ENCODE measurements at regions not wholly inside any gene's neighbourhood (a gene's known extent, or its start where the extent isn't known, plus 50 kb on each side); places are given as distances from the start of the nearest gene placed in this dataset.
"Not testable (repeated sequence)": the region's sequence is repeated elsewhere in the genome, so short reads cannot be mapped to it uniquely, and the experiment has no call there.

DNA sequence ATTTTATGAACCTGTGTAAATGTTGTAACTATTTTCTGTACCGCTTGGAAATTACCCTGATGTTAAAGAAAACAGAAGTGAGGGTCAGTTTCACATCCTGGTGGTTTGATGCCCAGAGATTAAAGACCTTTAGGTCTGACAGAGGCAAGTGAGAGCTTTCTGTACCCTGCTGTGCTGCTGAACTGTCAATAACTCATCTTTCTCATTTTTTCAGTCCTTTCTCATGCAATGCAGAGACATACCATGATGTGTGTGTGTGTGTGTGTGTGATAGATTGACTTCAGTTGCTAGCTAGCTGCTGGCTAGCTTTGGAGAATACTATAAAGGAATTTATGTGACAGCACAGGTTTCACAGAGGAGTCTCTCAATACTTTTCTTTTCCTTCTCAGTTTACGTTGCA is 2025.6 kb upstream of the LRRTM1 start (continued):
- TF ChIP-seq, protein P1, sequence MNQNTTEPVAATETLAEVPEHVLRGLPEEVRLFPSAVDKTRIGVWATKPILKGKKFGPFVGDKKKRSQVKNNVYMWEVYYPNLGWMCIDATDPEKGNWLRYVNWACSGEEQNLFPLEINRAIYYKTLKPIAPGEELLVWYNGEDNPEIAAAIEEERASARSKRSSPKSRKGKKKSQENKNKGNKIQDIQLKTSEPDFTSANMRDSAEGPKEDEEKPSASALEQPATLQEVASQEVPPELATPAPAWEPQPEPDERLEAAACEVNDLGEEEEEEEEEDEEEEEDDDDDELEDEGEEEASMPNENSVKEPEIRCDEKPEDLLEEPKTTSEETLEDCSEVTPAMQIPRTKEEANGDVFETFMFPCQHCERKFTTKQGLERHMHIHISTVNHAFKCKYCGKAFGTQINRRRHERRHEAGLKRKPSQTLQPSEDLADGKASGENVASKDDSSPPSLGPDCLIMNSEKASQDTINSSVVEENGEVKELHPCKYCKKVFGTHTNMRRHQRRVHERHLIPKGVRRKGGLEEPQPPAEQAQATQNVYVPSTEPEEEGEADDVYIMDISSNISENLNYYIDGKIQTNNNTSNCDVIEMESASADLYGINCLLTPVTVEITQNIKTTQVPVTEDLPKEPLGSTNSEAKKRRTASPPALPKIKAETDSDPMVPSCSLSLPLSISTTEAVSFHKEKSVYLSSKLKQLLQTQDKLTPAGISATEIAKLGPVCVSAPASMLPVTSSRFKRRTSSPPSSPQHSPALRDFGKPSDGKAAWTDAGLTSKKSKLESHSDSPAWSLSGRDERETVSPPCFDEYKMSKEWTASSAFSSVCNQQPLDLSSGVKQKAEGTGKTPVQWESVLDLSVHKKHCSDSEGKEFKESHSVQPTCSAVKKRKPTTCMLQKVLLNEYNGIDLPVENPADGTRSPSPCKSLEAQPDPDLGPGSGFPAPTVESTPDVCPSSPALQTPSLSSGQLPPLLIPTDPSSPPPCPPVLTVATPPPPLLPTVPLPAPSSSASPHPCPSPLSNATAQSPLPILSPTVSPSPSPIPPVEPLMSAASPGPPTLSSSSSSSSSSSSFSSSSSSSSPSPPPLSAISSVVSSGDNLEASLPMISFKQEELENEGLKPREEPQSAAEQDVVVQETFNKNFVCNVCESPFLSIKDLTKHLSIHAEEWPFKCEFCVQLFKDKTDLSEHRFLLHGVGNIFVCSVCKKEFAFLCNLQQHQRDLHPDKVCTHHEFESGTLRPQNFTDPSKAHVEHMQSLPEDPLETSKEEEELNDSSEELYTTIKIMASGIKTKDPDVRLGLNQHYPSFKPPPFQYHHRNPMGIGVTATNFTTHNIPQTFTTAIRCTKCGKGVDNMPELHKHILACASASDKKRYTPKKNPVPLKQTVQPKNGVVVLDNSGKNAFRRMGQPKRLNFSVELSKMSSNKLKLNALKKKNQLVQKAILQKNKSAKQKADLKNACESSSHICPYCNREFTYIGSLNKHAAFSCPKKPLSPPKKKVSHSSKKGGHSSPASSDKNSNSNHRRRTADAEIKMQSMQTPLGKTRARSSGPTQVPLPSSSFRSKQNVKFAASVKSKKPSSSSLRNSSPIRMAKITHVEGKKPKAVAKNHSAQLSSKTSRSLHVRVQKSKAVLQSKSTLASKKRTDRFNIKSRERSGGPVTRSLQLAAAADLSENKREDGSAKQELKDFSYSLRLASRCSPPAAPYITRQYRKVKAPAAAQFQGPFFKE (tag by site-specific recombination; IDR thresholded peaks at IDR 0.05; ENCODE audit: borderline replicate concordance), result no peak
- no peak for TF ChIP-seq ZNF394 (tag by site-specific recombination; IDR thresholded peaks at IDR 0.05; ENCODE audit: borderline replicate concordance)

DNA sequence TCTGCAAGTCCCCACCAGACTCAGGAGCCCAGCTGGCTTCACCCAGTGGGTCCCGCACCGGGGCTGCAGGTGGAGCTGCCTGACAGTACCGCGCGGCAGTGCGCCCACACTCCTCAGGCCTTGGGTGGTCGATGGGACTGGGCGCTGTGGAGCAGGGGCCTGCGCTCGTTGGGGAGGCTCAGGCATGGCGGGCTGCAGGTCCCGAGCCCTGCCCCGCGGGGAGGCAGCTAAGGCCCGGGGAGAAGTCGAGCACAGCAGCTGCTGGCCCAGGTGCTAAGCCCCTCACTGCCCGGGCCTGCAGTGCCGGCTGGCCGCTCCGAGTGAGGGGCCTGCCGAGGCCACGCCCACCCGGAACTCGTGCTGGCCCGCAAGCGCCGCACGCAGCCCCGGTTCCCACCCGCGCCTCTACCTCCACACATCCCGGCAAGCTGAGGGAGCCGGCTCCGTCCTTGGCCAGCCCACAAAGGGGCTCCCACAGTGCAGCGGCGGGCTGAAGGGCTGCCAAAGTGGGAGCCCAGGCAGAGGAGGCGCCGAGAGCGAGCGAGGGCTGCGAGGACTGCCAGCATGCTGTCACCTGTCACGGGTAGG is 2021.7 kb upstream of the LRRTM1 start:
- H3K36me3 ChIP-seq (ENCODE audit: control insufficient read depth in 2 of 2, insufficient read depth in 1 of 2, low read length in 2 of 2); H3K4me1 ChIP-seq (ENCODE audit: control insufficient read depth, insufficient read depth, low read length); H3K27ac ChIP-seq (ENCODE audit: extremely low read depth, low read depth, low read length); CTCF ChIA-PET; H3K9me3 ChIP-seq (ENCODE audit: control insufficient read depth, insufficient read depth, low read depth, low read length); H3K4me3 ChIP-seq (ENCODE audit: low read depth, low read length); POLR2A ChIA-PET: not testable (repeated sequence)

DNA sequence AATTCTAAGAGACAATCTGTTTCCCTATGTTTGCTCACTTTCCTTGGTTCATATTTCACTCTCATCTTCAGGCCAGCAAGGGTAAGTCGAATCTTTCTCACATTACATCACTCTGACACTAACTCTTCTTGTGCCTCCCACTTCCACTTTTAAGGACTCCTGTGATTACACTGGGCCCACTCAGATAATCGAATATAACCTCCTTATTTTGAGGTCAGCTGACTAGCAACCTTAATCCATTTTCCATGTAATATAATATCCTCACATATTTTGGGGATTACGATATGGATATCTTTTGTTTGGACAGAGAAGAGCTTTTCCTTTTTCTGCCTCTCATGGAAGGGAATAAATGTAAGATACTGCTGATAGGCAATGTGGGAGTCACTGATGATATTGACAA is 2015.7 kb upstream of the LRRTM1 start:
- TF ChIP-seq, protein P2, sequence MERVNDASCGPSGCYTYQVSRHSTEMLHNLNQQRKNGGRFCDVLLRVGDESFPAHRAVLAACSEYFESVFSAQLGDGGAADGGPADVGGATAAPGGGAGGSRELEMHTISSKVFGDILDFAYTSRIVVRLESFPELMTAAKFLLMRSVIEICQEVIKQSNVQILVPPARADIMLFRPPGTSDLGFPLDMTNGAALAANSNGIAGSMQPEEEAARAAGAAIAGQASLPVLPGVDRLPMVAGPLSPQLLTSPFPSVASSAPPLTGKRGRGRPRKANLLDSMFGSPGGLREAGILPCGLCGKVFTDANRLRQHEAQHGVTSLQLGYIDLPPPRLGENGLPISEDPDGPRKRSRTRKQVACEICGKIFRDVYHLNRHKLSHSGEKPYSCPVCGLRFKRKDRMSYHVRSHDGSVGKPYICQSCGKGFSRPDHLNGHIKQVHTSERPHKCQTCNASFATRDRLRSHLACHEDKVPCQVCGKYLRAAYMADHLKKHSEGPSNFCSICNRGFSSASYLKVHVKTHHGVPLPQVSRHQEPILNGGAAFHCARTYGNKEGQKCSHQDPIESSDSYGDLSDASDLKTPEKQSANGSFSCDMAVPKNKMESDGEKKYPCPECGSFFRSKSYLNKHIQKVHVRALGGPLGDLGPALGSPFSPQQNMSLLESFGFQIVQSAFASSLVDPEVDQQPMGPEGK (tag by site-specific recombination; IDR thresholded peaks at IDR 0.05), result no peak
- TF ChIP-seq, protein P3, sequence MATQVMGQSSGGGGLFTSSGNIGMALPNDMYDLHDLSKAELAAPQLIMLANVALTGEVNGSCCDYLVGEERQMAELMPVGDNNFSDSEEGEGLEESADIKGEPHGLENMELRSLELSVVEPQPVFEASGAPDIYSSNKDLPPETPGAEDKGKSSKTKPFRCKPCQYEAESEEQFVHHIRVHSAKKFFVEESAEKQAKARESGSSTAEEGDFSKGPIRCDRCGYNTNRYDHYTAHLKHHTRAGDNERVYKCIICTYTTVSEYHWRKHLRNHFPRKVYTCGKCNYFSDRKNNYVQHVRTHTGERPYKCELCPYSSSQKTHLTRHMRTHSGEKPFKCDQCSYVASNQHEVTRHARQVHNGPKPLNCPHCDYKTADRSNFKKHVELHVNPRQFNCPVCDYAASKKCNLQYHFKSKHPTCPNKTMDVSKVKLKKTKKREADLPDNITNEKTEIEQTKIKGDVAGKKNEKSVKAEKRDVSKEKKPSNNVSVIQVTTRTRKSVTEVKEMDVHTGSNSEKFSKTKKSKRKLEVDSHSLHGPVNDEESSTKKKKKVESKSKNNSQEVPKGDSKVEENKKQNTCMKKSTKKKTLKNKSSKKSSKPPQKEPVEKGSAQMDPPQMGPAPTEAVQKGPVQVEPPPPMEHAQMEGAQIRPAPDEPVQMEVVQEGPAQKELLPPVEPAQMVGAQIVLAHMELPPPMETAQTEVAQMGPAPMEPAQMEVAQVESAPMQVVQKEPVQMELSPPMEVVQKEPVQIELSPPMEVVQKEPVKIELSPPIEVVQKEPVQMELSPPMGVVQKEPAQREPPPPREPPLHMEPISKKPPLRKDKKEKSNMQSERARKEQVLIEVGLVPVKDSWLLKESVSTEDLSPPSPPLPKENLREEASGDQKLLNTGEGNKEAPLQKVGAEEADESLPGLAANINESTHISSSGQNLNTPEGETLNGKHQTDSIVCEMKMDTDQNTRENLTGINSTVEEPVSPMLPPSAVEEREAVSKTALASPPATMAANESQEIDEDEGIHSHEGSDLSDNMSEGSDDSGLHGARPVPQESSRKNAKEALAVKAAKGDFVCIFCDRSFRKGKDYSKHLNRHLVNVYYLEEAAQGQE (tag by site-specific recombination; IDR thresholded peaks at IDR 0.05), result no peak
- no peak for TF ChIP-seq ZSCAN23 (tag by site-specific recombination; IDR thresholded peaks at IDR 0.05)
- TF ChIP-seq GLI4 (tag by site-specific recombination; IDR thresholded peaks at IDR 0.05), result no peak
- TF ChIP-seq, protein P4, sequence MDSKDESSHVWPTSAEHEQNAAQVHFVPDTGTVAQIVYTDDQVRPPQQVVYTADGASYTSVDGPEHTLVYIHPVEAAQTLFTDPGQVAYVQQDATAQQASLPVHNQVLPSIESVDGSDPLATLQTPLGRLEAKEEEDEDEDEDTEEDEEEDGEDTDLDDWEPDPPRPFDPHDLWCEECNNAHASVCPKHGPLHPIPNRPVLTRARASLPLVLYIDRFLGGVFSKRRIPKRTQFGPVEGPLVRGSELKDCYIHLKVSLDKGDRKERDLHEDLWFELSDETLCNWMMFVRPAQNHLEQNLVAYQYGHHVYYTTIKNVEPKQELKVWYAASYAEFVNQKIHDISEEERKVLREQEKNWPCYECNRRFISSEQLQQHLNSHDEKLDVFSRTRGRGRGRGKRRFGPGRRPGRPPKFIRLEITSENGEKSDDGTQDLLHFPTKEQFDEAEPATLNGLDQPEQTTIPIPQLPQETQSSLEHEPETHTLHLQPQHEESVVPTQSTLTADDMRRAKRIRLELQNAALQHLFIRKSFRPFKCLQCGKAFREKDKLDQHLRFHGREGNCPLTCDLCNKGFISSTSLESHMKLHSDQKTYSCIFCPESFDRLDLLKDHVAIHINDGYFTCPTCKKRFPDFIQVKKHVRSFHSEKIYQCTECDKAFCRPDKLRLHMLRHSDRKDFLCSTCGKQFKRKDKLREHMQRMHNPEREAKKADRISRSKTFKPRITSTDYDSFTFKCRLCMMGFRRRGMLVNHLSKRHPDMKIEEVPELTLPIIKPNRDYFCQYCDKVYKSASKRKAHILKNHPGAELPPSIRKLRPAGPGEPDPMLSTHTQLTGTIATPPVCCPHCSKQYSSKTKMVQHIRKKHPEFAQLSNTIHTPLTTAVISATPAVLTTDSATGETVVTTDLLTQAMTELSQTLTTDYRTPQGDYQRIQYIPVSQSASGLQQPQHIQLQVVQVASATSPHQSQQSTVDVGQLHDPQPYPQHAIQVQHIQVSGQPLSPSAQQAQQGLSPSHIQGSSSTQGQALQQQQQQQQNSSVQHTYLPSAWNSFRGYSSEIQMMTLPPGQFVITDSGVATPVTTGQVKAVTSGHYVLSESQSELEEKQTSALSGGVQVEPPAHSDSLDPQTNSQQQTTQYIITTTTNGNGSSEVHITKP (tag by site-specific recombination; IDR thresholded peaks at IDR 0.05), result no peak
- H3K27ac ChIP-seq (ENCODE audit: extremely low read depth, low read depth, low read length), result no peak overlapping the region
- POLR2A ChIA-PET, result no interaction called here
- H3K9me3 ChIP-seq (ENCODE audit: control insufficient read depth, insufficient read depth, low read depth, low read length), result no peaks in the 10 kb centered on the region
- CTCF ChIA-PET, result no interaction called here
- no peaks in the 10 kb centered on the region for H3K36me3 ChIP-seq (ENCODE audit: control insufficient read depth in 2 of 2, insufficient read depth in 1 of 2, low read length in 2 of 2)
- no peaks in the 10 kb centered on the region for H3K4me1 ChIP-seq (ENCODE audit: control insufficient read depth, insufficient read depth, low read length)
- no peak overlapping the region for H3K4me3 ChIP-seq (ENCODE audit: low read depth, low read length)

Measured in HEK293 (cell line).